NCI-H146 treated with DMSO at 0.1 percent for 48 hours (cell line): ENCODE measurements at regions not wholly inside any gene's neighbourhood (a gene's known extent, or its start where the extent isn't known, plus 50 kb on each side); places are given as distances from the start of the nearest gene placed in this dataset.

Source experiments
- DNase-seq: peaks from one replicate; lab custom pipeline; 2025; ENCODE audit not compliant: unreplicated experiment; lab: John Stamatoyannopoulos, UW

DNA sequence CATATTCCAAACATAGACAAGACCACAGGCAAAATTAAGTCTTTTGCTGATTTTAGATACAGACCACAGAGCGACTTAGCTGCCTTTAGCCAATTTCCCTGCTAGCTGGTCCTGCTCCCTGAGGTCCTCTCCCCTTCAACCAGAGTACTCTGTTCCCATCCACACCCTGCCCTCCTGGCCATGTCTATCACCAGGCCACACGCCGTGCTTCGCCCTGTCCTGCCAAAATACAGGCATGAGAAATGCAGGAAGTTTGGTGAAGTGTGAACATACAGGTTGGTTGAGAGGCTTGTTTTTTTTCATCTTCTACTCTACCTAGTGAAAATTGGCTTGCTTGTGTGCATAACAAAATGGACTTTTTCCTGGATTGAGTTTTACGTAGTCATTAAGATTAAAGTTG lies 226.2 kb upstream of the TENM3 start:
- DNase-seq = no peak

DNA sequence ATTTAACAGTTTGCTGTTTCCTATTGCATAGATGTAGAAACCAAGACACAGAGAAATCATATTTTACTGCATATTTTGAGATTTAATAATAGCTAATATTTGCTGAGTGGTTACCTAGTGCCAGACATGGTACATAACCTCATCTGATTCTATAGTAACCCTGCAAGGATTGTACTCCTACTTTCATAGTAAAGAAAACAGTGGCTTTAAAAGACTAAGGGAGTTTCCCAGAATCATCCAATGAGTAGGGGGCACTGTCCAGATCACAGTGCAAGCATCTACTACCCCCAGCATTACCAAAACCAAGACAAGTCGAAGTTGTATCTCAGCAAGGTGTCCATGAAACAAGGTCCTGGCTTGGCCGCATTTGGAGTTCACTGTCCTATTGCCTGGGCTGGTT lies 224.5 kb upstream of the TENM3 start:
- no peak for DNase-seq

GRCh38 chr4:182019148-182019652 lies 224.0 kb upstream of the TENM3 start:
- DNase-seq = no peak

DNA sequence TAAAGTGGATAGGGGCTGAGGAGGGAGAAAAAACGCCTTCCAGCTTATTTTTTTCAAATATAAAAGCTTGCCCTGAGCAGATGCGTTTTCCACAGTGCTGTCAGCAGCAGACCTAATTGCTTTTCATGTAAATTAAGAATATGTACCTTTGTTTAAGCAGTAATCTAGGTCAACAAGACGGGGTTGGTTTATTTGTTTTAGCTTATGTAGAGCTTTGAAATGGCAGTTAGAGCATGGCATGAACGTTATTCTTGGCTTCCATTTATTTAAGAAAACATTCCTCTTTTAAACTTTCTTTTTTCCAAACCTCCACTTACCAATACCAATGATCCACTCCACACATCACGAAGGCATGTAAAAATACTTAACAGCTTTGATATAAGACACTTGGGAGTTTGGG lies 220.3 kb upstream of the TENM3 start:
- peak; percentile 92 for DNase-seq

- peak; percentile 94 for DNase-seq
Measured at GRCh38 chr4:182023469-182023868, 219.7 kb upstream of the TENM3 start.

GRCh38 chr4:182042945-182043344 lies 200.3 kb upstream of the TENM3 start:
- DNase-seq = no peak

DNA sequence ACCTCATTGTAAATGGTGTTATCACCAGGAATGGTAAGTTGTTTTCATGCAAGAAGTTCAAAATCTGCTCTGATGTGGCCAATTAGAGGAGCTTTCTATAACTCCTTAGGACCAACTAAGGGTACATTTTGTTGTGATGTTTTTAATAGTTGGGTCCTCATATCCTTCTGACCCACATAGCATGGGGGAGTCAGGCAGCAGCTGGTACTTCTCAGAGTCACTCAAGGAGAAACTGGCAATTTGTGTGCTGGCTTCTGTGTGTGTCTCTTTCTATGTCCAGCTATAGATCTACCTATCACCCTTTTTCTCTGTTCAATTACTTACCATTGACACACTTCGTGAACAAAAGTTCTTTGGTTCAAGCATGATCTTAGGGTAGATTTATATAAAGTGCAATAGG lies 194.3 kb upstream of the TENM3 start:
- no peak for DNase-seq

GRCh38 chr4:182056866-182057265 lies 186.3 kb upstream of the TENM3 start:
- DNase-seq = no peak

GRCh38 chr4:182062458-182062857 lies 180.7 kb upstream of the TENM3 start:
- no peak for DNase-seq

- DNase-seq = no peak
Measured at GRCh38 chr4:182062936-182063335, 180.3 kb upstream of the TENM3 start.

GRCh38 chr4:182063651-182064050 lies 179.6 kb upstream of the TENM3 start:
- no peak for DNase-seq

DNA sequence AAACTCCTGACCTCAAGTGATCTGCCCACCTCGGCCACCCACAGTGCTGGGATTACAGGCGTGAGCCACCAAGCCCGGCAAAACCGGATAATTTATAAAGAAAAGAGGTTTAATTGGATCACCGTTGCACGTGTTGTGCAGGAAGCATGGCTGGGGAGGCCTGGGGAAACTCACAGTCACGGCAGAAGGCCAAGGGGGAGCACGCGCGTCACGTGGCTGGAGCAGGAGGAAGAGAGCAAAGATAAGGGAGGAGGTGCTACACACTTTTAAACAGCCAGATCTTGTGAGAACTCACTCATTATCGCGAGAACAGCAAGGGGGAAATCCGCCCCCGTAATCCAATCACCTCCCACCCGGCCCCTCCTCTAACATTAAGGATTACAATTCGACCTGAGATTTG lies 177.9 kb upstream of the TENM3 start:
- DNase-seq = no peak

DNA sequence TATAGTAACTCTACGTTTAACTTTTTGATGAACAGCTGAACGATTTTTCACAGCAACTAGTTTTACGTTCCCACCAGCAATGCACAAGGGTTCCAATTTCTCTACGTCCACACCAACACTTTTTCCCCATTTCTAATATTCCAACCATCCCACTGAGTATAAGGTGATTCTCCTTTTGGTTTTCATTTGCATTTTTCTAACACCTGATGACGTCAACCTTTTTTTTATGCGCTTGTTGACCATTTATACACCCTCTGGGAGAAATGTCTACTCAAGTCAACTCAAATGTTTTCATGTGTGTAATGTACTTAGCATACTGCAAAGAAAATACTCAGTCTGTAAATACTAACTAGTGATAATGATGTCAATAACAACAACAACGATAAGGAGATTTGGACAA lies 177.2 kb upstream of the TENM3 start:
- no peak for DNase-seq

DNA sequence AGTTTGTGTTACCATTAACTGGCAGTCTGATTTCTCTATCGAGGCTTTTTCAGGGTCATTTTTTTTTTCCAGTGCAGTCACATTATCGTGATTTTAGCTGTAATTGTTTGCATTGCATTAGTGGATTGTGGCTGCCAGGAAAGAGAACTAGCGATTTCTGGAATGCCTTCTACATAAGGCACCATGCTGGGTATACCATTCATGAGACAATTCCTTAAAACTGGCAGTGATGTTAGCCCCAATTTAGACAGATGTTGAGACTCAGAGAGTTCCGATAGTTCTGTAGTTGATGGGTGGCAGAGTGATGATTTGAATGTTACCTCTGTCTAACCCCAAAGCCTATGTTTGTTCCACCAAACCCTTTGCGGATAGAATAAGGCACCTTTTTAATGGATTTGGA lies 175.4 kb upstream of the TENM3 start:
- no peak for DNase-seq

GRCh38 chr4:182068920-182069319 lies 174.3 kb upstream of the TENM3 start:
- DNase-seq = no peak

DNA sequence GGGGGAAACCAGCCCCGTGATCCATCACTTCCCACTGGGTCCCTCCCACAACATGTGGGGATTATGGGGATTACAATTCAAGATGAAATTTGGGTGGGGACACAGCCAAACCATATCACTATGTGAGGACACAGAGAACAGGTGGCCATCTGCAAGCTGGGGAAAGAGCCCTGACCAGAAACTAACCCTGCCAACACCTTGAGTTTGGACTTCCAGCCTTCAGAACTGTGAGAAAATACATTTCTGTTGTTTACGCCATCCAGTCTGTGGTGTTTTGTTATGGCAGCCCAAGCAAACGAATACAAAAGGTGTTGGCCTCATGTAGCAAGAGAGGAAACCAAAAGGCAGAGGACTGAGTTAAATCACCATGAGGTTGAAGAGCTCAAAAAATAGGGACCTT lies 169.9 kb upstream of the TENM3 start:
- no peak for DNase-seq

- no peak for DNase-seq
Measured at GRCh38 chr4:182074139-182074538, 169.1 kb upstream of the TENM3 start.

DNA sequence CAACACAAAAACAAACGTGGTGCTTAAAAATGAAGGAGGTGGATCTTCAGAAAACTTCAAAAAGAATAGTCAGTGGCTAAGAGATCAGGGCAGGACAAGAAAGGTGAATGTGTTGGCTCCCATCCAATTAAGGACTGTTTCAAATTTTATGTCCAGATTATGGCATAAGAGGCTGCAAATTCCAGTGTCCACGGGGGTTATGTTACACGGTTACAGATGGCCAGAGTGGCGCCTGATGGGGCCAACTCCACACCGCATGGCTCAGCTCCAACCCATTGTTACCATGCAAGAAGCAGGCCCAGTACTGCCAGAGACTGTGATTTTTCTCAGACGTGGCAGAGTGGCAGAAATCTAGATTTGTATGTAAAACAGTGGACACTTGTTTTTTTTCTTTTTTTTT lies 168.4 kb upstream of the TENM3 start:
- no peak for DNase-seq

DNA sequence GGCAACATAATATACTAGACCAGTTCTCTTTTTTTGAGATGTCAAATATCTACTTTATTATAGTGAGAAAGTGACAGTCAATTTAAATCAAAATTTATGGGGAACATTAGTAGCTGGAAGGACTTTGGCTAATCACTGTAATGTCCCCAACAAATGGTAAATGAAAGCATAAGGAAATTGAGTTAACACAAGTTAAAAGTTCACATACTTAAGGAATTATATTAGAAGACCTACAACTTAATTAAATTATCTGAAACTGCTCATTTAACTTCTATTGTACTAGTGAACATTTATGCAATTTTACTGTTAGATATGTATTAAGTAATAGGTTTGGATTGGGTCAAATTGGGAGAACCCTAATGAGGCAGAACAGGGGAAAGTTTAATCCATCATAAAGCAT lies 160.3 kb upstream of the TENM3 start:
- no peak for DNase-seq

GRCh38 chr4:182083671-182084410 lies 159.4 kb upstream of the TENM3 start:
- DNase-seq = no peak

GRCh38 chr4:182085051-182085480 lies 158.1 kb upstream of the TENM3 start:
- no peak for DNase-seq

GRCh38 chr4:182089326-182089725 lies 153.9 kb upstream of the TENM3 start:
- DNase-seq = peak; percentile 37

GRCh38 chr4:182090186-182090585 lies 153.0 kb upstream of the TENM3 start:
- DNase-seq = no peak
